B cell (primary cell): ENCODE measurements at regions not wholly inside any gene's neighbourhood (a gene's known extent, or its start where the extent isn't known, plus 50 kb on each side); places are given as distances from the start of the nearest gene placed in this dataset.

ENCODE experiments used
- ATAC-seq: fragments of 200-7000 bp; cut with Tn5 transposase; one replicate; pipeline ENCODE4 v1.10.0; 2021; ENCODE audit warnings: low read depth, mild to moderate bottlenecking, moderate number of reproducible peaks, moderate library complexity
- CTCF ChIA-PET: fragments of 350-600 bp; sonication (Branson Sonifier 250); formaldehyde crosslinking; loops from one replicate; lab custom pipeline; 2021; ENCODE audit warnings: antibody characterized with exemption, inconsistent platforms; lab: Charles Lee
- POLR2A ChIA-PET: fragments of 350-600 bp; sonication (Branson Sonifier 250); formaldehyde crosslinking; loops from one replicate; lab custom pipeline; 2021; ENCODE audit warnings: antibody characterized with exemption; lab: Charles Lee
- DNase-seq: peaks from one replicate; pipeline ENCODE4 v3.0.0; 2013
- H2AFZ ChIP-seq: 2 replicates; pipeline ENCODE4 v1.6.1; 2012; ENCODE audit warnings: mild to moderate bottlenecking, low read depth, low read length; ENCODE audit not compliant: insufficient read depth, poor library complexity, severe bottlenecking
- H3K27ac ChIP-seq, 2 donors: 1 replicate in 1 of 2; 2 replicates in 1 of 2; pipeline ENCODE4 v1.5.1; 2012 to 2013; ENCODE audit warnings: low read length in 2 of 2, mild to moderate bottlenecking in 2 of 2, moderate library complexity in 1 of 2
- H3K27me3 ChIP-seq, 4 experiments: fragments of 200-600 bp in 1 of 4; sonication (generic) in 1 of 4; replicated peaks in 1 of 4; 1 replicate in 2 of 4; 2 replicates in 2 of 4; pipeline versions ENCODE4 v1.6.1 to v1.7.0; 2013 to 2016; ENCODE audit warnings: low read length in 3 of 4, mild to moderate bottlenecking in 2 of 4, mixed read lengths in 1 of 4, moderate library complexity in 1 of 4; ENCODE audit not compliant: insufficient read depth in 4 of 4, control insufficient read depth in 3 of 4; ENCODE audit errors: control extremely low read depth in 1 of 4
- H3K36me3 ChIP-seq, 2 experiments: replicated peaks in 1 of 2; 1 replicate in 1 of 2; 2 replicates in 1 of 2; pipeline versions ENCODE4 v1.6.1 to v1.7.1; 2013; ENCODE audit warnings: low read length in 1 of 2; ENCODE audit not compliant: insufficient read depth in 2 of 2, control insufficient read depth in 1 of 2; ENCODE audit errors: control extremely low read depth in 1 of 2, extremely low read depth in 1 of 2
- H3K4me1 ChIP-seq, 2 donors: fragments of 200-600 bp in 1 of 2; sonication (generic) in 1 of 2; 1 replicate in 1 of 2; 2 replicates in 1 of 2; pipeline versions ENCODE4 v1.5.1 to v1.6.1; 2013 to 2017; ENCODE audit warnings: low read length in 2 of 2; ENCODE audit not compliant: control insufficient read depth in 2 of 2, insufficient read depth in 2 of 2
- H3K4me2 ChIP-seq: replicated peaks from 2 replicates; pipeline ENCODE3; 2012; ENCODE audit warnings: mild to moderate bottlenecking, low read depth, low read length; ENCODE audit not compliant: poor library complexity, severe bottlenecking
- H3K4me3 ChIP-seq, 5 experiments: fragments of 200-600 bp in 1 of 5; sonication (generic) in 1 of 5; 1 replicate in 3 of 5; 2 replicates in 2 of 5; pipeline versions ENCODE4 v1.5.1 to v1.7.0; 2011 to 2016; ENCODE audit warnings: low read length in 4 of 5, mild to moderate bottlenecking in 4 of 5, low read depth in 2 of 5, control low read depth in 1 of 5, moderate library complexity in 1 of 5; ENCODE audit not compliant: insufficient read depth in 1 of 5; ENCODE audit errors: control extremely low read depth in 1 of 5, extremely low read depth in 1 of 5
- H3K79me2 ChIP-seq: fragments of 200-600 bp; sonication (generic); one replicate; pipeline ENCODE4 v1.6.0; 2016; ENCODE audit warnings: low read length; ENCODE audit not compliant: control insufficient read depth, insufficient read depth
- H3K9ac ChIP-seq: fragments of 200-600 bp; sonication (generic); 2 replicates; pipeline ENCODE4 v1.6.1; 2017; ENCODE audit warnings: mild to moderate bottlenecking, low read length, moderate library complexity
- H3K9me3 ChIP-seq, 3 donors: one replicate each; pipeline versions ENCODE4 v1.6.1 to v1.7.1; 2013; ENCODE audit warnings: low read length in 2 of 3; ENCODE audit not compliant: control insufficient read depth in 2 of 3, insufficient read depth in 1 of 3; ENCODE audit errors: control extremely low read depth in 1 of 3
- H4K20me1 ChIP-seq: 2 replicates; pipeline ENCODE4 v1.6.0; 2012; ENCODE audit warnings: mild to moderate bottlenecking, low read length; ENCODE audit not compliant: insufficient read depth, control insufficient read depth, poor library complexity, severe bottlenecking
- H3K27ac Mint-ChIP-seq: one replicate; pipeline ENCODE4 v1.8.0; 2021; ENCODE audit warnings: mixed read lengths
- H3K27me3 Mint-ChIP-seq: one replicate; pipeline ENCODE4 v1.8.0; 2021; ENCODE audit warnings: mixed read lengths
- H3K4me1 Mint-ChIP-seq: one replicate; pipeline ENCODE4 v1.8.0; 2021; ENCODE audit warnings: mixed read lengths
- H3K4me3 Mint-ChIP-seq: one replicate; pipeline ENCODE4 v1.8.0; 2021; ENCODE audit warnings: mixed read lengths
- H3K9me3 Mint-ChIP-seq: one replicate; pipeline ENCODE4 v1.8.0; 2022; ENCODE audit warnings: mixed read lengths; ENCODE audit not compliant: insufficient read depth
- CTCF ChIP-seq: fragments of 200-600 bp; IDR thresholded peaks from one replicate; pipeline ENCODE4 v1.8.0; 2022; ENCODE audit warnings: antibody characterized with exemption, mild to moderate bottlenecking
- EZH2 ChIP-seq: IDR thresholded peaks from 2 replicates; pipeline ENCODE4 v1.6.1; 2012; ENCODE audit warnings: borderline replicate concordance, low read depth, mild to moderate bottlenecking, moderate library complexity, low read length; ENCODE audit not compliant: insufficient read depth, poor library complexity, severe bottlenecking
- WGBS: methylation state at CpG from one replicate; pipeline ENCODE4 v1.1.5; 2013; ENCODE audit warnings: missing lambda C conversion rate; ENCODE audit not compliant: insufficient coverage; 5-methylcytosine and 5-hydroxymethylcytosine counted together
- intact Hi-C: fragments of 100-400 bp; cut with micrococcal nuclease; formaldehyde crosslinking; loops from one replicate; pipeline ENCODE4 v1.10.0; 2022

GRCh38 chr12:115898670-115899069, 378.8 kb downstream of the MED13L start:
- ChIA-PET POLR2A (no interaction called here), CTCF (interaction anchor here (0.7 kb wide), 1 partner anchor 402 kb away, joined by 4 read pairs; no protein-coding TSS in a partner anchor)
- Histone ChIP-seq H3K4me1 (no peaks in the 10 kb centered on the region), H3K9ac (no peak overlapping the region), H3K4me2 (no peak overlapping the region), H3K9me3 (peaks cover 1 to 6% (median 5%) of the 10 kb centered on the region in 3 donors), H2AFZ (no peak overlapping the region), H3K79me2 (no peaks in the 10 kb centered on the region), H3K4me3 (no peak overlapping the region), H4K20me1 (no peaks in the 10 kb centered on the region), H3K27me3 (peaks cover 0 to 9% (median 0%) of the 10 kb centered on the region in 4 experiments), H3K27ac (no peak overlapping the region), H3K36me3 (no peaks in the 10 kb centered on the region)
- TF ChIP-seq EZH2 (no peak), CTCF (no peak)
- H3K27ac Mint-ChIP-seq, result no peak overlapping the region
- intact Hi-C loops, result no loop called here
- H3K27me3 Mint-ChIP-seq, result peaks cover 25% of the 10 kb centered on the region
- H3K4me1 Mint-ChIP-seq, result no peaks in the 10 kb centered on the region
- DNase-seq (no peak), ATAC-seq (no peak)
- no CpG with 5 or more reads among the region's 1 CpG for WGBS
- H3K9me3 Mint-ChIP-seq, result peaks cover 6% of the 10 kb centered on the region
- H3K4me3 Mint-ChIP-seq, result no peak overlapping the region

- Histone ChIP-seq H4K20me1 (no peaks in the 10 kb centered on the region), H3K4me2 (no peak overlapping the region), H3K9me3 (peaks cover 0 to 6% (median 5%) of the 10 kb centered on the region in 3 donors), H2AFZ (no peak overlapping the region), H3K4me1 (no peaks in the 10 kb centered on the region), H3K79me2 (no peaks in the 10 kb centered on the region), H3K9ac (no peak overlapping the region), H3K4me3 (no peak overlapping the region), H3K36me3 (no peaks in the 10 kb centered on the region), H3K27me3 (peaks cover 0 to 9% (median 0%) of the 10 kb centered on the region in 4 experiments), H3K27ac (no peak overlapping the region)
- Mint-ChIP-seq H3K4me3 (no peak overlapping the region), H3K27me3 (peaks cover 22% of the 10 kb centered on the region), H3K9me3 (peaks cover 3% of the 10 kb centered on the region), H3K4me1 (no peaks in the 10 kb centered on the region), H3K27ac (no peak overlapping the region)
- no peak for ATAC-seq
- ChIA-PET POLR2A (no interaction called here), CTCF (no interaction called here)
- intact Hi-C loops, result no loop called here
- WGBS, result no CpG with 5 or more reads among the region's 3 CpGs
- no peak for DNase-seq
- no peak for TF ChIP-seq EZH2
- TF ChIP-seq CTCF, result no peak
These were observed 379.8 kb downstream of the MED13L start for GRCh38 chr12:115897729-115898128.
